Endodermal cell (in vitro differentiated cells): ENCODE measurements at regions not wholly inside any gene's neighbourhood (a gene's known extent, or its start where the extent isn't known, plus 50 kb on each side); places are given as distances from the start of the nearest gene placed in this dataset.
"Not testable (repeated sequence)": the region's sequence is repeated elsewhere in the genome, so short reads cannot be mapped to it uniquely, and the experiment has no call there.

Source experiments
- DNase-seq: peaks from one replicate; pipeline ENCODE4 v3.0.0-alpha.2; 2017
- H3K27ac ChIP-seq: 2 replicates; pipeline ENCODE4 v1.5.1; 2013; ENCODE audit warnings: mild to moderate bottlenecking, low read depth, low read length, moderate library complexity
- H3K27me3 ChIP-seq: 2 replicates; pipeline ENCODE4 v1.6.1; 2013; ENCODE audit warnings: mild to moderate bottlenecking, low read length, moderate library complexity; ENCODE audit not compliant: insufficient read depth, control insufficient read depth, poor library complexity, severe bottlenecking
- H3K36me3 ChIP-seq: 2 replicates; pipeline ENCODE4 v1.7.0; 2013; ENCODE audit warnings: mild to moderate bottlenecking, low read length, moderate library complexity; ENCODE audit not compliant: control insufficient read depth, insufficient read depth
- H3K4me1 ChIP-seq: one replicate; pipeline ENCODE4 v1.7.0; 2013; ENCODE audit warnings: low read length; ENCODE audit not compliant: control insufficient read depth, insufficient read depth
- H3K4me3 ChIP-seq: 2 replicates; pipeline ENCODE4 v1.5.1; 2013; ENCODE audit warnings: mild to moderate bottlenecking, low read length, moderate library complexity
- H3K9ac ChIP-seq: 2 replicates; pipeline ENCODE4 v1.6.1; 2013; ENCODE audit warnings: mild to moderate bottlenecking, low read length, moderate library complexity; ENCODE audit not compliant: poor library complexity, severe bottlenecking; ENCODE audit errors: extremely low read depth
- H3K9me3 ChIP-seq: 2 replicates; pipeline ENCODE4 v1.6.1; 2013; ENCODE audit warnings: mild to moderate bottlenecking, low read length, moderate library complexity; ENCODE audit not compliant: control insufficient read depth
- H3K27ac Mint-ChIP-seq: 2 replicates; pipeline ENCODE4 v1.8.0; 2020; ENCODE audit warnings: mixed read lengths
- H3K27me3 Mint-ChIP-seq: 2 replicates; pipeline ENCODE4 v1.8.0; 2021; ENCODE audit warnings: mild to moderate bottlenecking, mixed read lengths; ENCODE audit not compliant: insufficient read depth
- H3K36me3 Mint-ChIP-seq: 2 replicates; pipeline ENCODE4 v1.8.0; 2020; ENCODE audit warnings: low read depth, mixed read lengths
- H3K4me1 Mint-ChIP-seq: 2 replicates; pipeline ENCODE4 v1.8.0; 2020; ENCODE audit warnings: mixed read lengths
- H3K4me3 Mint-ChIP-seq: 2 replicates; pipeline ENCODE4 v1.8.0; 2020; ENCODE audit warnings: mild to moderate bottlenecking, moderate library complexity, mixed read lengths
- H3K9me3 Mint-ChIP-seq: 2 replicates; pipeline ENCODE4 v1.8.0; 2020; ENCODE audit warnings: mild to moderate bottlenecking, mixed read lengths
- WGBS, 2 experiments: methylation state at CpG; one replicate each; pipeline versions ENCODE4 v1.1.5 to v1.1.7; 2013; ENCODE audit warnings: missing lambda C conversion rate in 2 of 2, mixed read lengths in 1 of 2; ENCODE audit not compliant: insufficient coverage in 1 of 2, insufficient read length in 1 of 2; 5-methylcytosine and 5-hydroxymethylcytosine counted together
- TF ChIP-seq, protein P1 (sequence below): fragments of 200-600 bp; sonication (generic); conservative IDR thresholded peaks from 2 replicates; pipeline ENCODE4 v1.5.0; 2021; ENCODE audit warnings: antibody characterized with exemption, mild to moderate bottlenecking

DNA sequence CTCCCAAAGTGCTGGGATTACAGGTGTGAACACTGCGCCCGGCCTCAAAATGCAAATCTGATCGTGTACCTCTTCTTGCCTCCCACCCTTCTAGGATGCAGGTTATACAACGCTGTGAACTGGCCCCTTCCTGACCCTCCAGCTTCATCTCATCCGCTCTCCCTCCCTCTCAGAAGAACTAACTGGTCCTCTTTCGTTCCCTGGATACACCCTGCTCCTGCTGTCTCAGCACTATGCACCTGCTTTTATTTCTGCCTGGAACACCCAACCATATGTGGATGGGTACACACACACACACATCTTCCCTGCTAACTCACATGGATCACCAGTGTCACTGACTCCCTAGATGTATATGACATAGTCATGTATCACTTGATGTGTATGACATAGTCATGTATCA, 56.1 kb upstream of the VASH1 start:
- TF ChIP-seq, protein P1, sequence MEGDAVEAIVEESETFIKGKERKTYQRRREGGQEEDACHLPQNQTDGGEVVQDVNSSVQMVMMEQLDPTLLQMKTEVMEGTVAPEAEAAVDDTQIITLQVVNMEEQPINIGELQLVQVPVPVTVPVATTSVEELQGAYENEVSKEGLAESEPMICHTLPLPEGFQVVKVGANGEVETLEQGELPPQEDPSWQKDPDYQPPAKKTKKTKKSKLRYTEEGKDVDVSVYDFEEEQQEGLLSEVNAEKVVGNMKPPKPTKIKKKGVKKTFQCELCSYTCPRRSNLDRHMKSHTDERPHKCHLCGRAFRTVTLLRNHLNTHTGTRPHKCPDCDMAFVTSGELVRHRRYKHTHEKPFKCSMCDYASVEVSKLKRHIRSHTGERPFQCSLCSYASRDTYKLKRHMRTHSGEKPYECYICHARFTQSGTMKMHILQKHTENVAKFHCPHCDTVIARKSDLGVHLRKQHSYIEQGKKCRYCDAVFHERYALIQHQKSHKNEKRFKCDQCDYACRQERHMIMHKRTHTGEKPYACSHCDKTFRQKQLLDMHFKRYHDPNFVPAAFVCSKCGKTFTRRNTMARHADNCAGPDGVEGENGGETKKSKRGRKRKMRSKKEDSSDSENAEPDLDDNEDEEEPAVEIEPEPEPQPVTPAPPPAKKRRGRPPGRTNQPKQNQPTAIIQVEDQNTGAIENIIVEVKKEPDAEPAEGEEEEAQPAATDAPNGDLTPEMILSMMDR: no peak
- WGBS, 2 experiments: 95 to 96% methylated on average over 6 of the region's 6 CpGs
- Mint-ChIP-seq H3K27ac (no peak overlapping the region), H3K27me3 (peaks cover 7% of the 10 kb centered on the region), H3K9me3 (peaks cover 3% of the 10 kb centered on the region), H3K36me3 (no peaks in the 10 kb centered on the region), H3K4me3 (no peak overlapping the region), H3K4me1 (no peaks in the 10 kb centered on the region)
- H3K9ac ChIP-seq: no peak overlapping the region
- no peak overlapping the region for H3K27ac ChIP-seq
- H3K27me3 ChIP-seq: no peaks in the 10 kb centered on the region
- no peaks in the 10 kb centered on the region for H3K4me1 ChIP-seq
- no peaks in the 10 kb centered on the region for H3K9me3 ChIP-seq
- no peak overlapping the region for H3K4me3 ChIP-seq
- peak; percentile 13 for DNase-seq
- no peaks in the 10 kb centered on the region for H3K36me3 ChIP-seq

DNA sequence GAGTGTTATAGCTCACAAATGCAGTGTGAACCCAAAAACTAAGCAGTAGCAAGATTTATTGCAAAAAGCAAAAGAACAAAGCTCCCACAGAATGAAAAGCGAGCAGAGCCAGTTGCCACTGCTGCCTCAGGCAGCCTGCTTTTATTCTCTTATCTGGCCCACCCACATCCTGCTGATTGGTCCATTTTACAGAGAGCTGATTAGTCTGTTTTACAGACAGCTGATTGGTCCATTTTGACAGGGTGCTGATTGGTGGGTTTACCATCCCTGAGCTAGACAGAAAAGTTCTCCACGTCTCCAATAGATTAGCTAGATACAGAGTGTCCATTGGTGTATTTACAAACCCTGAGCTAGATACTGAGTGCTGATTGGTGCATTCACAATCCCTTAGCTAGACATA, 55.1 kb upstream of the VASH1 start:
- not testable (repeated sequence) for H3K9me3 Mint-ChIP-seq, H3K4me1 ChIP-seq, H3K4me3 ChIP-seq, H3K27ac ChIP-seq, H3K4me1 Mint-ChIP-seq, H3K9me3 ChIP-seq, H3K27me3 Mint-ChIP-seq, H3K4me3 Mint-ChIP-seq, H3K36me3 Mint-ChIP-seq, H3K27ac Mint-ChIP-seq, H3K9ac ChIP-seq, H3K27me3 ChIP-seq, H3K36me3 ChIP-seq
- WGBS, 2 experiments: 85 to 86% methylated on average over 1 to 2 of the region's 2 CpGs
- DNase-seq: peak; percentile 22

DNA sequence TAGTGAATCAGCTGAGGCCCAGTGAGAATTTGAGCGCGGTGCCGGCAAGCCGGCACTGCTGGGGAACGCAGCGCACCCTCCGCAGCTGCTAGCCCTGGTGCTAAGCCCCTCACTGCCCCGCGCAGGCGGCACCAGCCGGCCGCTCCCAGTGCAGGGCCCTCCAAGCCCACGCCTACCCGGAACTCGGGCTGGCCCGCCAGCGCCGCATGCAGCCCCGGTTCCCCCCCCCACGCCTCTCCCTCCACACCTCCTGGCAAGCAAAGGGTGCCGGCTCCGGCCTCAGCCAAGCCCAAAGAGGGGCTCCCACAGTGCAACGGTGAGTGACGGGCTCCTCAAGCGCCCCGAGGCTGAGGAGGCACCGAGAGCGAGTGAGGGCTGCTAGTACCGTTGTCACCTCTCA, 54.5 kb upstream of the VASH1 start:
- peaks cover 7% of the 10 kb centered on the region for H3K27me3 Mint-ChIP-seq
- Histone ChIP-seq H3K27me3 (no peaks in the 10 kb centered on the region), H3K36me3 (no peaks in the 10 kb centered on the region), H3K9ac (no peak overlapping the region), H3K4me1 (no peaks in the 10 kb centered on the region), H3K9me3 (no peaks in the 10 kb centered on the region), H3K27ac (no peak overlapping the region), H3K4me3 (no peak overlapping the region)
- H3K9me3 Mint-ChIP-seq: peaks cover 3% of the 10 kb centered on the region
- H3K27ac Mint-ChIP-seq: no peak overlapping the region
- no peaks in the 10 kb centered on the region for H3K4me1 Mint-ChIP-seq
- WGBS, 2 experiments: 96 to 99% methylated on average over 12 to 28 of the region's 29 CpGs
- no peak overlapping the region for H3K4me3 Mint-ChIP-seq
- H3K36me3 Mint-ChIP-seq: no peaks in the 10 kb centered on the region
- TF ChIP-seq, protein P1: no peak
- DNase-seq: peak; percentile 31

DNA sequence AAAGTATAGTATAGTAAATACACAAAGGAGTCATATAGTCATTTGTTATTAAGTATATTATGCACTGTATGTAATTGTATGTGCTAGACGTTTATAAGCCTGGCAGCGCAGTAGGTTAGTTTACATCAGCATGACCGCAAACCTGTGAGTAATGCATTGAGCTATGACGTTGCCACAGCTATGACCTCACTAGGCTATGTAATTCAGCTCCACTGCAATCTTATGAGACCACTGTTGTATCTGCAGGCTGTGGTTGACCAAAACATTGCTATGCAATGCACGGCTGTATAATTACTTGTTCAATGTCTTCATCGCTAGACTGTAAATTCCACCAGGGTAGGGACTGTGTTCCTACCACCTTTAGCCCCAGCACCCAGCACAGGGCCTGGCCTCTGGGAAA, 53.2 kb upstream of the VASH1 start:
- 91 to 94% methylated on average over 6 of the region's 6 CpGs for WGBS, 2 experiments
- no peak overlapping the region for H3K27ac Mint-ChIP-seq
- no peaks in the 10 kb centered on the region for H3K36me3 ChIP-seq
- H3K9me3 Mint-ChIP-seq: peaks cover 3% of the 10 kb centered on the region
- no peak overlapping the region for H3K4me3 ChIP-seq
- H3K4me1 Mint-ChIP-seq: no peaks in the 10 kb centered on the region
- no peak overlapping the region for H3K27ac ChIP-seq
- H3K27me3 Mint-ChIP-seq: peaks cover 4% of the 10 kb centered on the region
- no peaks in the 10 kb centered on the region for H3K4me1 ChIP-seq
- H3K4me3 Mint-ChIP-seq: no peak overlapping the region
- no peak overlapping the region for H3K9ac ChIP-seq
- H3K9me3 ChIP-seq: no peaks in the 10 kb centered on the region
- TF ChIP-seq, protein P1: no peak
- no peak for DNase-seq
- H3K27me3 ChIP-seq: no peaks in the 10 kb centered on the region
- H3K36me3 Mint-ChIP-seq: no peaks in the 10 kb centered on the region
